HCT116 (cell line): ENCODE measurements at regions not wholly inside any gene's neighbourhood (a gene's known extent, or its start where the extent isn't known, plus 50 kb on each side); places are given as distances from the start of the nearest gene placed in this dataset.

Experiments used
- ATAC-seq: fragments of 200-7000 bp; cut with Tn5 transposase; 2 replicates; pipeline ENCODE4 v1.9.1; 2020; ENCODE audit warnings: mild to moderate bottlenecking, moderate library complexity
- BruUV-seq: library from RNA; stranded (reverse); fragments of 400-500 nt; replicated peaks from 2 replicates; lab custom pipeline; 2021; lab: Mats Ljungman, UMichigan
- CTCF ChIA-PET: fragments of 300-600 bp; sonication (Branson Sonifier 250); formaldehyde crosslinking; loops from one replicate; lab custom pipeline; 2021; ENCODE audit warnings: antibody characterized with exemption; lab: Charles Lee
- POLR2A ChIA-PET: fragments of 300-600, 350-600 bp; sonication (Branson Sonifier 250); formaldehyde crosslinking; loops from one replicate; lab custom pipeline; 2021; ENCODE audit warnings: antibody characterized with exemption; lab: Charles Lee
- RAD21 ChIA-PET, 2 experiments: fragments of 300-600 bp; sonication (Branson Sonifier 250); formaldehyde crosslinking; loops; one replicate each; lab custom pipeline; 2023; ENCODE audit warnings: low total read pairs in 2 of 2; ENCODE audit not compliant: uncharacterized antibody in 2 of 2, unreplicated experiment in 2 of 2, low non-redundant PET in 1 of 2; lab: Charles Lee
- DNase-seq: peaks from one replicate; pipeline ENCODE4 v3.0.0-alpha.2; 2010; ENCODE audit warnings: low read depth, low spot score
- H2AFZ ChIP-seq: fragments of 200-600 bp; shearing (Covaris generic), sonication (generic); 2 replicates; pipeline ENCODE4 v1.6.1; 2017; ENCODE audit warnings: low read depth, mixed run types, mixed read lengths, antibody characterized with exemption, low read length; ENCODE audit not compliant: poor library complexity, severe bottlenecking
- H3K27ac ChIP-seq: 2 replicates; pipeline ENCODE4 v1.5.1; 2012; ENCODE audit warnings: low read depth, low read length
- H3K27me3 ChIP-seq: fragments of 200-600 bp; sonication (generic); 2 replicates; pipeline ENCODE4 v1.6.1; 2016; ENCODE audit warnings: mixed run types, low read length, mixed read lengths; ENCODE audit not compliant: insufficient read depth
- H3K36me3 ChIP-seq, 2 experiments: fragments of 200-500 bp in 1 of 2; fragments of 200-600 bp in 1 of 2; sonication (Bioruptor generic) in 1 of 2; sonication (generic) in 1 of 2; 2 replicates each; pipeline versions ENCODE4 v1.5.1 to v1.6.1; 2014 to 2016; ENCODE audit warnings: low read length in 2 of 2, inconsistent platforms in 1 of 2, mixed read lengths in 1 of 2, mixed run types in 1 of 2; ENCODE audit not compliant: insufficient read depth in 2 of 2, control insufficient read depth in 1 of 2
- H3K4me1 ChIP-seq, 2 experiments: fragments of 200-600 bp in 1 of 2; sonication (generic) in 1 of 2; 2 replicates each; pipeline versions ENCODE4 v1.5.1 to v1.6.1; 2012 to 2017; ENCODE audit warnings: low read length in 2 of 2, inconsistent platforms in 1 of 2, mild to moderate bottlenecking in 1 of 2, mixed read lengths in 1 of 2, mixed run types in 1 of 2, moderate library complexity in 1 of 2; ENCODE audit not compliant: insufficient read depth in 2 of 2, control insufficient read depth in 1 of 2
- H3K4me2 ChIP-seq: fragments of 200-600 bp; sonication (generic); 2 replicates; pipeline ENCODE4 v1.6.1; 2017; ENCODE audit warnings: mixed run types, low read length, mixed read lengths
- H3K4me3 ChIP-seq, 2 experiments: fragments of 200-600 bp in 1 of 2; sonication (generic) in 1 of 2; replicated peaks in 1 of 2; 2 replicates each; pipeline ENCODE4 v1.5.1; 2011 to 2016; ENCODE audit warnings: low read length in 2 of 2, control low read depth in 1 of 2, low read depth in 1 of 2, mild to moderate bottlenecking in 1 of 2, mixed read lengths in 1 of 2, mixed run types in 1 of 2
- H3K79me2 ChIP-seq: fragments of 200-600 bp; sonication (generic); 2 replicates; pipeline ENCODE4 v1.6.1; 2017; ENCODE audit warnings: mild to moderate bottlenecking, mixed run types, low read length, moderate library complexity, mixed read lengths; ENCODE audit not compliant: insufficient read depth
- H3K9ac ChIP-seq: fragments of 200-600 bp; sonication (generic); 2 replicates; pipeline ENCODE4 v1.6.1; 2016; ENCODE audit warnings: low read length, mixed read lengths
- H3K9me2 ChIP-seq: fragments of 200-600 bp; sonication (generic), shearing (Covaris generic); 2 replicates; pipeline ENCODE4 v1.6.1; 2017; ENCODE audit warnings: mixed run types, mild to moderate bottlenecking, moderate library complexity; ENCODE audit not compliant: insufficient read depth
- H3K9me3 ChIP-seq, 2 experiments: fragments of 200-500 bp in 1 of 2; fragments of 200-600 bp in 1 of 2; sonication (Bioruptor generic) in 1 of 2; sonication (generic) in 1 of 2; 2 replicates each; pipeline ENCODE4 v1.6.1; 2014 to 2017; ENCODE audit warnings: low read length in 2 of 2, mixed read lengths in 2 of 2, inconsistent platforms in 1 of 2, low read depth in 1 of 2, mild to moderate bottlenecking in 1 of 2, mixed run types in 1 of 2, moderate library complexity in 1 of 2; ENCODE audit not compliant: control insufficient read depth in 1 of 2, insufficient read depth in 1 of 2
- H4K20me1 ChIP-seq: fragments of 200-600 bp; sonication (generic), shearing (Covaris generic); 2 replicates; pipeline ENCODE4 v1.6.1; 2017; ENCODE audit warnings: mixed run types, mild to moderate bottlenecking, moderate library complexity; ENCODE audit not compliant: insufficient read depth
- CBX3 ChIP-seq: IDR thresholded peaks from 2 replicates; pipeline ENCODE4 v1.6.1; 2012; ENCODE audit warnings: low read depth
- EGR1 ChIP-seq: IDR thresholded peaks from 2 replicates; pipeline ENCODE4 v1.6.1; 2012; ENCODE audit warnings: low read depth
- EZH2 ChIP-seq: fragments of 200-600 bp; sonication (generic); IDR thresholded peaks from 2 replicates; pipeline ENCODE4 v1.6.1; 2017; ENCODE audit warnings: antibody characterized with exemption, mixed run types
- EZH2phosphoT487 ChIP-seq: fragments of 200-600 bp; IDR thresholded peaks from 2 replicates; pipeline ENCODE4 v1.6.1; 2018; ENCODE audit warnings: antibody characterized with exemption, borderline replicate concordance
- FOSL1 ChIP-seq: IDR thresholded peaks from 2 replicates; pipeline ENCODE4 v1.6.1; 2012; ENCODE audit warnings: low read depth
- POLR2AphosphoS5 ChIP-seq: IDR thresholded peaks from 2 replicates; pipeline ENCODE4 v1.6.1; 2011; ENCODE audit warnings: mild to moderate bottlenecking, low read depth, low read length, moderate library complexity
- RAD21 ChIP-seq: IDR thresholded peaks from 2 replicates; pipeline ENCODE4 v1.6.1; 2012; ENCODE audit warnings: low read depth, mild to moderate bottlenecking
- SIN3A ChIP-seq: IDR thresholded peaks from 2 replicates; pipeline ENCODE4 v1.6.1; 2012; ENCODE audit warnings: low read depth
- SP1 ChIP-seq: IDR thresholded peaks from 2 replicates; pipeline ENCODE4 v1.6.1; 2012; ENCODE audit warnings: low read depth
- YY1 ChIP-seq: IDR thresholded peaks from 2 replicates; pipeline ENCODE4 v1.6.1; 2011; ENCODE audit warnings: low read length, low read depth, moderate library complexity, mild to moderate bottlenecking; ENCODE audit not compliant: insufficient replicate concordance; ENCODE audit errors: extremely low read depth
- ZFX ChIP-seq: fragments of 450-650 bp; IDR thresholded peaks from 2 replicates; pipeline ENCODE4 v1.6.1; 2017
- intact Hi-C: fragments of 100-400 bp; cut with micrococcal nuclease; formaldehyde crosslinking; loops from 2 replicates; pipeline ENCODE4 v1.10.0; 2022
- TF ChIP-seq, protein P1 (sequence below): IDR thresholded peaks from 2 replicates; pipeline ENCODE4 v1.6.1; 2012; ENCODE audit warnings: low read depth
- TF ChIP-seq, protein P2 (sequence below): IDR thresholded peaks from 2 replicates; pipeline ENCODE4 v1.6.1; 2012
- TF ChIP-seq, protein P3 (sequence below): IDR thresholded peaks from 2 replicates; pipeline ENCODE4 v1.6.1; 2012
- TF ChIP-seq, protein P4 (sequence below), 3 experiments: fragments of 200-600 bp in 1 of 3; sonication (generic) in 1 of 3; IDR thresholded peaks in 2 of 3; conservative IDR thresholded peaks in 1 of 3; 2 replicates each; pipeline ENCODE4 v1.5.1; 2012 to 2017; ENCODE audit warnings: low read depth in 2 of 3, low read length in 2 of 3, antibody characterized with exemption in 1 of 3, borderline replicate concordance in 1 of 3, control low read depth in 1 of 3, mild to moderate bottlenecking in 1 of 3, mixed read lengths in 1 of 3, mixed run types in 1 of 3, moderate library complexity in 1 of 3; ENCODE audit not compliant: insufficient read depth in 1 of 3
- TF ChIP-seq, protein P5 (sequence below): IDR thresholded peaks from 2 replicates; pipeline ENCODE4 v1.6.1; 2011; ENCODE audit warnings: mild to moderate bottlenecking, low read length, moderate library complexity; ENCODE audit not compliant: insufficient replicate concordance; ENCODE audit errors: extremely low read depth

DNA sequence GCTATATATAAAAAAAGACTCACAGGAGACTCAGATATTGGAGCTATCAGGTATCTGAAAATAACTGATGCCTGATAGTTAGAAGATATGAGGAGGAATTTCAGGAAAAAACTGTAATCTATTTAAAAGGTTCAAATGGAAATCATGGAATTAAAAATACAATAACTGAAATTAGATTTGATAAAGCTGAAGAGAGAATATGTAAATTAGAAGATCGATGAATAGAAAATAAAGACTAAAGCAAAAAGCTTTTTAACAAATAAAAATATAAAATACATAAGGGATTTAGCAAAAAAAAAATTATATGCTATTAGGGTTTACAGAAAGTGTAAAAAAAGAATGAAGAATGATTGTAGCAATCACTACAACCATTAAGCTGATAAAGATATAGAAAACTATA, 679.8 kb upstream of the LMCD1 start:
- no peaks in the 10 kb centered on the region for H3K9me2 ChIP-seq
- POLR2A ChIA-PET, result no interaction called here
- DNase-seq (no peak), ATAC-seq (no peak)
- no peak overlapping the region for H2AFZ ChIP-seq
- BruUV-seq, result no TSS peak
- H3K9ac ChIP-seq, result no peak overlapping the region
- peaks cover 0 to 7% of the 10 kb centered on the region in 2 experiments; a peak in 1 of 4 replicates for H3K9me3 ChIP-seq
- RAD21 ChIA-PET, result no interaction called here
- no peaks in the 10 kb centered on the region for H4K20me1 ChIP-seq
- no peaks in the 10 kb centered on the region for H3K27me3 ChIP-seq
- no peak overlapping the region for H3K4me3 ChIP-seq
- H3K4me2 ChIP-seq, result no peak overlapping the region
- peaks cover 0 to 6% of the 10 kb centered on the region in 2 experiments; a peak in 1 of 4 replicates for H3K36me3 ChIP-seq
- intact Hi-C loops, result no loop called here
- no peak overlapping the region for H3K27ac ChIP-seq
- no peaks in the 10 kb centered on the region for H3K4me1 ChIP-seq
- CTCF ChIA-PET, result interaction anchor here (1.2 kb wide), 1 partner anchor 17 kb away, joined by 3 read pairs; no protein-coding TSS in a partner anchor
- TF ChIP-seq, protein P1, sequence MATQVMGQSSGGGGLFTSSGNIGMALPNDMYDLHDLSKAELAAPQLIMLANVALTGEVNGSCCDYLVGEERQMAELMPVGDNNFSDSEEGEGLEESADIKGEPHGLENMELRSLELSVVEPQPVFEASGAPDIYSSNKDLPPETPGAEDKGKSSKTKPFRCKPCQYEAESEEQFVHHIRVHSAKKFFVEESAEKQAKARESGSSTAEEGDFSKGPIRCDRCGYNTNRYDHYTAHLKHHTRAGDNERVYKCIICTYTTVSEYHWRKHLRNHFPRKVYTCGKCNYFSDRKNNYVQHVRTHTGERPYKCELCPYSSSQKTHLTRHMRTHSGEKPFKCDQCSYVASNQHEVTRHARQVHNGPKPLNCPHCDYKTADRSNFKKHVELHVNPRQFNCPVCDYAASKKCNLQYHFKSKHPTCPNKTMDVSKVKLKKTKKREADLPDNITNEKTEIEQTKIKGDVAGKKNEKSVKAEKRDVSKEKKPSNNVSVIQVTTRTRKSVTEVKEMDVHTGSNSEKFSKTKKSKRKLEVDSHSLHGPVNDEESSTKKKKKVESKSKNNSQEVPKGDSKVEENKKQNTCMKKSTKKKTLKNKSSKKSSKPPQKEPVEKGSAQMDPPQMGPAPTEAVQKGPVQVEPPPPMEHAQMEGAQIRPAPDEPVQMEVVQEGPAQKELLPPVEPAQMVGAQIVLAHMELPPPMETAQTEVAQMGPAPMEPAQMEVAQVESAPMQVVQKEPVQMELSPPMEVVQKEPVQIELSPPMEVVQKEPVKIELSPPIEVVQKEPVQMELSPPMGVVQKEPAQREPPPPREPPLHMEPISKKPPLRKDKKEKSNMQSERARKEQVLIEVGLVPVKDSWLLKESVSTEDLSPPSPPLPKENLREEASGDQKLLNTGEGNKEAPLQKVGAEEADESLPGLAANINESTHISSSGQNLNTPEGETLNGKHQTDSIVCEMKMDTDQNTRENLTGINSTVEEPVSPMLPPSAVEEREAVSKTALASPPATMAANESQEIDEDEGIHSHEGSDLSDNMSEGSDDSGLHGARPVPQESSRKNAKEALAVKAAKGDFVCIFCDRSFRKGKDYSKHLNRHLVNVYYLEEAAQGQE, result no peak
- TF ChIP-seq FOSL1, result no peak
- no peak for TF ChIP-seq EGR1
- TF ChIP-seq YY1, result no peak
- TF ChIP-seq, protein P2, sequence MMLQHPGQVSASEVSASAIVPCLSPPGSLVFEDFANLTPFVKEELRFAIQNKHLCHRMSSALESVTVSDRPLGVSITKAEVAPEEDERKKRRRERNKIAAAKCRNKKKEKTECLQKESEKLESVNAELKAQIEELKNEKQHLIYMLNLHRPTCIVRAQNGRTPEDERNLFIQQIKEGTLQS, result no peak
- TF ChIP-seq EZH2phosphoT487, result no peak
- no peak for TF ChIP-seq RAD21
- TF ChIP-seq, protein P3, sequence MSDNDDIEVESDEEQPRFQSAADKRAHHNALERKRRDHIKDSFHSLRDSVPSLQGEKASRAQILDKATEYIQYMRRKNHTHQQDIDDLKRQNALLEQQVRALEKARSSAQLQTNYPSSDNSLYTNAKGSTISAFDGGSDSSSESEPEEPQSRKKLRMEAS, result no peak
- TF ChIP-seq, protein P4, sequence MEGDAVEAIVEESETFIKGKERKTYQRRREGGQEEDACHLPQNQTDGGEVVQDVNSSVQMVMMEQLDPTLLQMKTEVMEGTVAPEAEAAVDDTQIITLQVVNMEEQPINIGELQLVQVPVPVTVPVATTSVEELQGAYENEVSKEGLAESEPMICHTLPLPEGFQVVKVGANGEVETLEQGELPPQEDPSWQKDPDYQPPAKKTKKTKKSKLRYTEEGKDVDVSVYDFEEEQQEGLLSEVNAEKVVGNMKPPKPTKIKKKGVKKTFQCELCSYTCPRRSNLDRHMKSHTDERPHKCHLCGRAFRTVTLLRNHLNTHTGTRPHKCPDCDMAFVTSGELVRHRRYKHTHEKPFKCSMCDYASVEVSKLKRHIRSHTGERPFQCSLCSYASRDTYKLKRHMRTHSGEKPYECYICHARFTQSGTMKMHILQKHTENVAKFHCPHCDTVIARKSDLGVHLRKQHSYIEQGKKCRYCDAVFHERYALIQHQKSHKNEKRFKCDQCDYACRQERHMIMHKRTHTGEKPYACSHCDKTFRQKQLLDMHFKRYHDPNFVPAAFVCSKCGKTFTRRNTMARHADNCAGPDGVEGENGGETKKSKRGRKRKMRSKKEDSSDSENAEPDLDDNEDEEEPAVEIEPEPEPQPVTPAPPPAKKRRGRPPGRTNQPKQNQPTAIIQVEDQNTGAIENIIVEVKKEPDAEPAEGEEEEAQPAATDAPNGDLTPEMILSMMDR (IDR thresholded peaks at IDR 0.05 in 2 of 3, conservative IDR thresholded peaks at IDR 0.05 in 1 of 3; ENCODE audit: borderline replicate concordance in 1 of 3, insufficient read depth in 1 of 3, low read depth in 2 of 3, low read length in 2 of 3), result no peak
- no peak for TF ChIP-seq SIN3A
- no peak for TF ChIP-seq EZH2
- TF ChIP-seq CBX3, result no peak
- TF ChIP-seq SP1, result no peak
- no peak for TF ChIP-seq POLR2AphosphoS5
- TF ChIP-seq ZFX, result no peak
- TF ChIP-seq, protein P5, sequence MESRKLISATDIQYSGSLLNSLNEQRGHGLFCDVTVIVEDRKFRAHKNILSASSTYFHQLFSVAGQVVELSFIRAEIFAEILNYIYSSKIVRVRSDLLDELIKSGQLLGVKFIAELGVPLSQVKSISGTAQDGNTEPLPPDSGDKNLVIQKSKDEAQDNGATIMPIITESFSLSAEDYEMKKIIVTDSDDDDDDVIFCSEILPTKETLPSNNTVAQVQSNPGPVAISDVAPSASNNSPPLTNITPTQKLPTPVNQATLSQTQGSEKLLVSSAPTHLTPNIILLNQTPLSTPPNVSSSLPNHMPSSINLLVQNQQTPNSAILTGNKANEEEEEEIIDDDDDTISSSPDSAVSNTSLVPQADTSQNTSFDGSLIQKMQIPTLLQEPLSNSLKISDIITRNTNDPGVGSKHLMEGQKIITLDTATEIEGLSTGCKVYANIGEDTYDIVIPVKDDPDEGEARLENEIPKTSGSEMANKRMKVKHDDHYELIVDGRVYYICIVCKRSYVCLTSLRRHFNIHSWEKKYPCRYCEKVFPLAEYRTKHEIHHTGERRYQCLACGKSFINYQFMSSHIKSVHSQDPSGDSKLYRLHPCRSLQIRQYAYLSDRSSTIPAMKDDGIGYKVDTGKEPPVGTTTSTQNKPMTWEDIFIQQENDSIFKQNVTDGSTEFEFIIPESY, result no peak
- H3K79me2 ChIP-seq, result no peaks in the 10 kb centered on the region
